Endothelial cell (in vitro differentiated cells): ENCODE measurements at regions not wholly inside any gene's neighbourhood (a gene's known extent, or its start where the extent isn't known, plus 50 kb on each side); places are given as distances from the start of the nearest gene placed in this dataset.

Source experiments
- DNase-seq: peaks from one replicate; pipeline ENCODE4 v3.0.0; 2021; ENCODE audit warnings: low spot score
- H3K27ac Mint-ChIP-seq: one replicate; pipeline ENCODE4 v1.8.0; 2021; ENCODE audit warnings: mixed read lengths, inconsistent platforms; ENCODE audit not compliant: unreplicated experiment
- H3K27me3 Mint-ChIP-seq: one replicate; pipeline ENCODE4 v1.8.0; 2021; ENCODE audit warnings: mild to moderate bottlenecking, moderate library complexity, mixed read lengths, inconsistent platforms; ENCODE audit not compliant: unreplicated experiment
- H3K36me3 Mint-ChIP-seq: one replicate; pipeline ENCODE4 v1.8.0; 2021; ENCODE audit warnings: mild to moderate bottlenecking, low read depth, mixed read lengths, inconsistent platforms; ENCODE audit not compliant: unreplicated experiment
- H3K4me1 Mint-ChIP-seq: one replicate; pipeline ENCODE4 v1.8.0; 2021; ENCODE audit warnings: mild to moderate bottlenecking, mixed read lengths, inconsistent platforms; ENCODE audit not compliant: unreplicated experiment
- H3K4me3 Mint-ChIP-seq: one replicate; pipeline ENCODE4 v1.8.0; 2021; ENCODE audit warnings: mild to moderate bottlenecking, mixed read lengths, inconsistent platforms; ENCODE audit not compliant: unreplicated experiment
- H3K9me3 Mint-ChIP-seq: one replicate; pipeline ENCODE4 v1.8.0; 2021; ENCODE audit warnings: mixed read lengths, inconsistent platforms; ENCODE audit not compliant: unreplicated experiment
- CTCF ChIP-seq: fragments of 200-600 bp; sonication (generic); IDR thresholded peaks from one replicate; pipeline ENCODE4 v1.5.0; 2021; ENCODE audit warnings: antibody characterized with exemption; ENCODE audit not compliant: unreplicated experiment

GRCh38 chr18:22322243-22322691, 95.4 kb downstream of the CTAGE1 start:
- Mint-ChIP-seq H3K27me3 (peaks cover 1% of the 10 kb centered on the region), H3K27ac (no peak overlapping the region), H3K4me1 (peaks cover 4% of the 10 kb centered on the region), H3K9me3 (no peaks in the 10 kb centered on the region), H3K36me3 (no peaks in the 10 kb centered on the region), H3K4me3 (no peak overlapping the region)
- DNase-seq = no peak
- no peak for TF ChIP-seq CTCF

- no peak for TF ChIP-seq CTCF
- Mint-ChIP-seq H3K9me3 (no peaks in the 10 kb centered on the region), H3K4me3 (no peak overlapping the region), H3K27ac (no peak overlapping the region), H3K36me3 (no peaks in the 10 kb centered on the region), H3K27me3 (peaks cover 4% of the 10 kb centered on the region), H3K4me1 (peaks cover 4% of the 10 kb centered on the region)
- no peak for DNase-seq
Measured at GRCh38 chr18:22320771-22321170, 96.9 kb downstream of the CTAGE1 start.

GRCh38 chr18:22320155-22320554, 97.6 kb downstream of the CTAGE1 start:
- no peak for DNase-seq
- H3K4me1 Mint-ChIP-seq = no peaks in the 10 kb centered on the region
- no peaks in the 10 kb centered on the region for H3K9me3 Mint-ChIP-seq
- H3K36me3 Mint-ChIP-seq = no peaks in the 10 kb centered on the region
- no peak overlapping the region for H3K27ac Mint-ChIP-seq
- TF ChIP-seq CTCF = no peak
- peaks cover 4% of the 10 kb centered on the region for H3K27me3 Mint-ChIP-seq
- no peak overlapping the region for H3K4me3 Mint-ChIP-seq

GRCh38 chr18:22318745-22319407, 98.8 kb downstream of the CTAGE1 start:
- H3K27me3 Mint-ChIP-seq = peaks cover 4% of the 10 kb centered on the region
- no peak overlapping the region for H3K27ac Mint-ChIP-seq
- no peaks in the 10 kb centered on the region for H3K36me3 Mint-ChIP-seq
- no peak overlapping the region for H3K4me3 Mint-ChIP-seq
- TF ChIP-seq CTCF = no peak
- DNase-seq = no peak
- no peaks in the 10 kb centered on the region for H3K9me3 Mint-ChIP-seq
- H3K4me1 Mint-ChIP-seq = no peaks in the 10 kb centered on the region

GRCh38 chr18:22314420-22314819, 103.3 kb downstream of the CTAGE1 start:
- no peaks in the 10 kb centered on the region for H3K36me3 Mint-ChIP-seq
- H3K9me3 Mint-ChIP-seq = no peaks in the 10 kb centered on the region
- TF ChIP-seq CTCF = no peak
- H3K4me1 Mint-ChIP-seq = peaks cover 8% of the 10 kb centered on the region
- H3K27ac Mint-ChIP-seq = no peak overlapping the region
- no peak overlapping the region for H3K4me3 Mint-ChIP-seq
- peaks cover 3% of the 10 kb centered on the region for H3K27me3 Mint-ChIP-seq
- DNase-seq = no peak
